ENCODE measurements at regions not wholly inside any gene's neighbourhood (a gene's known extent, or its start where the extent isn't known, plus 50 kb on each side); places are given as distances from the start of the nearest gene placed in this dataset.

DNA sequence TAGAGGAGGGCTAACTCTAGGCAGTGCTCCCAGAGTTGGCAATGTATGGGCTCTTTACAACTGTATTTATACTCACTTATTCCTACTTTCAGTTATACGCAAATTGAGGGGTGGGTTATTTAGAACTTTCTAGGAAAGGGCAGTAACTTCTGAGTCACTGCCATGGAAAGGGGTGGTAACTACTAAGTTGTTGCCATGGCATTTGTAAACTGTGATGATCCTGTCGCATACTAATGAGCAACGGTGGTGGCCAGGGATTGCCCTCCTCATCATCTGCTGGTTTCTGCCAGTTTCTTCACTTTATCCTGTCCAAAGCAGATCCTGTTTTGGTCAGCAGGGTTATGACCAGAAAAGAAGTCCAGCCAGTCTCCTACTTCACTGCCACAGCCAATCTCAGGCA lies 95.5 kb upstream of the PTPRT start:
- ChIA-PET CTCF (no interaction called here), POLR2A (ENCODE audit: unreplicated experiment) (no interaction called here)
- no peaks in the 10 kb centered on the region for H4K20me1 ChIP-seq (ENCODE audit: low read length)
- no peak for DNase-seq
- no peak overlapping the region for H2AFZ ChIP-seq (ENCODE audit: low read length)
- no peaks in the 10 kb centered on the region for H3K36me3 ChIP-seq (ENCODE audit: low read depth, low read length)
- H3K9me3 ChIP-seq (ENCODE audit: low read length), result no peaks in the 10 kb centered on the region
- no TSS peak for BruUV-seq (replicated peaks)
- intact Hi-C loops (cut with micrococcal nuclease), result no loop called here
- H3K27ac ChIP-seq (ENCODE audit: low read length), result no peak overlapping the region
- H3K79me2 ChIP-seq (ENCODE audit: low read length), result no peaks in the 10 kb centered on the region
- ATAC-seq, result no peak
- H3K4me3 ChIP-seq (ENCODE audit: low read length), result no peak overlapping the region
- H3F3A ChIP-seq (ENCODE audit: low read length, unreplicated experiment), result no peaks in the 10 kb centered on the region
- H3K4me1 ChIP-seq (ENCODE audit: insufficient read depth, low read length), result no peaks in the 10 kb centered on the region
- no peaks in the 10 kb centered on the region for H3K9me2 ChIP-seq (replicated peaks; ENCODE audit: low read length)
- TF ChIP-seq CTCF (conservative IDR thresholded peaks at IDR 0.05; ENCODE audit: low read depth, low read length) (no peak), EZH2 (IDR thresholded peaks at IDR 0.05; ENCODE audit: low read length, unreplicated experiment) (no peak), EZH2phosphoT487 (IDR thresholded peaks at IDR 0.05; ENCODE audit: borderline replicate concordance, low read length) (no peak)
- H3K9ac ChIP-seq (ENCODE audit: low read length), result no peak overlapping the region
- H3K4me2 ChIP-seq (ENCODE audit: low read length), result no peak overlapping the region
- no peaks in the 10 kb centered on the region for H3K27me3 ChIP-seq (ENCODE audit: low read length)

DNA sequence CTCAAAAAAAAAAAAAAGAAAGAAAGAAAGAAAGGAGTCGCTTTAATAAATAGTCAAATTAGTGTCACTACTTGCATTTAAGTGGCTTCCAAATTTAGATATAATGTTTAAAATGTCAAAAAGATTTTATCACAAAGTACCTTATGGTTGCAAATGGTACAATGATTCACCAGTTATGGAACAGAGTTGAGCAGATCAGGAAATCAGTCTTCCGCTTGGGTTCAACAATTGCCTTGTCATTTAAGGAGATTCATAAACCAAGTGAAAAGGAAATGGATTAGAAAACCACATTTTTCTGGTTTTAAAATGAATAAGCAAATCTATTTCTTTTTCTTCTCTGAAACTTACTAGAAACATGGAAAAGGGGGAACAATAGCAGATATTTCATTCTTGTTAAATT lies 94.8 kb upstream of the PTPRT start:
- Histone ChIP-seq H4K20me1 (ENCODE audit: low read length) (no peaks in the 10 kb centered on the region), H3K27me3 (ENCODE audit: low read length) (no peaks in the 10 kb centered on the region), H3K4me3 (ENCODE audit: low read length) (no peak overlapping the region), H3K9ac (ENCODE audit: low read length) (no peak overlapping the region), H3K9me2 (replicated peaks; ENCODE audit: low read length) (no peaks in the 10 kb centered on the region), H3K9me3 (ENCODE audit: low read length) (no peaks in the 10 kb centered on the region), H3F3A (ENCODE audit: low read length, unreplicated experiment) (no peaks in the 10 kb centered on the region), H3K36me3 (ENCODE audit: low read depth, low read length) (no peaks in the 10 kb centered on the region), H3K4me2 (ENCODE audit: low read length) (no peak overlapping the region), H3K4me1 (ENCODE audit: insufficient read depth, low read length) (no peaks in the 10 kb centered on the region), H3K79me2 (ENCODE audit: low read length) (no peaks in the 10 kb centered on the region), H2AFZ (ENCODE audit: low read length) (no peak overlapping the region), H3K27ac (ENCODE audit: low read length) (no peak overlapping the region)
- ChIA-PET POLR2A (ENCODE audit: unreplicated experiment) (no interaction called here), CTCF (no interaction called here)
- TF ChIP-seq EZH2phosphoT487 (IDR thresholded peaks at IDR 0.05; ENCODE audit: borderline replicate concordance, low read length), result no peak
- DNase-seq, result no peak
- ATAC-seq, result no peak
- intact Hi-C loops (cut with micrococcal nuclease), result no loop called here
- no TSS peak for BruUV-seq (replicated peaks)

DNA sequence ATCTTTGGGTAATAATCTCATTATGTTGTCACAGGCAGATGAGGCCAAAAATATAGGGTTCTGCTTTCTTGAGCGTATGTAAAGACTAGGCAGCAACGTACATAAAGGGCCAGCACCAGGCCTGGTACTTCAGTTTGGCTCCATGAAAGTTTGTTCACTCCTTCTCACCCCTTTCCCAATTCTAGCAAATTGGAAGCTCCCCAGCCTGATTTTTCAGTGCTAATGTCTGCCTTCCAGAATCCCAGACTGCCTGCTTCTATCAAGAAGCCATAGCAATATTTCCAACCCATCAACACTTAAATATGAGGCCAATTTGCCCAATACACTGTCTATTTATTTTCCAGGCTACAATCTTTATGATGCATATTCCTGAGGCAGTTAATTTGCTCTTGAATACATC lies 93.4 kb upstream of the PTPRT start:
- no peak for ATAC-seq
- Histone ChIP-seq H3K9ac (ENCODE audit: low read length) (no peak overlapping the region), H3K9me3 (ENCODE audit: low read length) (no peaks in the 10 kb centered on the region), H3K4me1 (ENCODE audit: insufficient read depth, low read length) (no peaks in the 10 kb centered on the region), H3K9me2 (replicated peaks; ENCODE audit: low read length) (no peaks in the 10 kb centered on the region), H3K79me2 (ENCODE audit: low read length) (no peaks in the 10 kb centered on the region), H4K20me1 (ENCODE audit: low read length) (no peaks in the 10 kb centered on the region), H3K4me2 (ENCODE audit: low read length) (no peak overlapping the region), H3K4me3 (ENCODE audit: low read length) (no peak overlapping the region), H3K27me3 (ENCODE audit: low read length) (no peaks in the 10 kb centered on the region), H2AFZ (ENCODE audit: low read length) (no peak overlapping the region), H3F3A (ENCODE audit: low read length, unreplicated experiment) (no peaks in the 10 kb centered on the region), H3K27ac (ENCODE audit: low read length) (no peak overlapping the region), H3K36me3 (ENCODE audit: low read depth, low read length) (no peaks in the 10 kb centered on the region)
- ChIA-PET POLR2A (ENCODE audit: unreplicated experiment) (no interaction called here), CTCF (no interaction called here)
- TF ChIP-seq EZH2 (IDR thresholded peaks at IDR 0.05; ENCODE audit: low read length, unreplicated experiment) (no peak), CTCF (conservative IDR thresholded peaks at IDR 0.05; ENCODE audit: low read depth, low read length) (no peak), EZH2phosphoT487 (IDR thresholded peaks at IDR 0.05; ENCODE audit: borderline replicate concordance, low read length) (no peak)
- no TSS peak for BruUV-seq (replicated peaks)
- no peak for DNase-seq
- intact Hi-C loops (cut with micrococcal nuclease), result no loop called here
